ENCODE measurements at regions not wholly inside any gene's neighbourhood (a gene's known extent, or its start where the extent isn't known, plus 50 kb on each side); places are given as distances from the start of the nearest gene placed in this dataset.

DNA sequence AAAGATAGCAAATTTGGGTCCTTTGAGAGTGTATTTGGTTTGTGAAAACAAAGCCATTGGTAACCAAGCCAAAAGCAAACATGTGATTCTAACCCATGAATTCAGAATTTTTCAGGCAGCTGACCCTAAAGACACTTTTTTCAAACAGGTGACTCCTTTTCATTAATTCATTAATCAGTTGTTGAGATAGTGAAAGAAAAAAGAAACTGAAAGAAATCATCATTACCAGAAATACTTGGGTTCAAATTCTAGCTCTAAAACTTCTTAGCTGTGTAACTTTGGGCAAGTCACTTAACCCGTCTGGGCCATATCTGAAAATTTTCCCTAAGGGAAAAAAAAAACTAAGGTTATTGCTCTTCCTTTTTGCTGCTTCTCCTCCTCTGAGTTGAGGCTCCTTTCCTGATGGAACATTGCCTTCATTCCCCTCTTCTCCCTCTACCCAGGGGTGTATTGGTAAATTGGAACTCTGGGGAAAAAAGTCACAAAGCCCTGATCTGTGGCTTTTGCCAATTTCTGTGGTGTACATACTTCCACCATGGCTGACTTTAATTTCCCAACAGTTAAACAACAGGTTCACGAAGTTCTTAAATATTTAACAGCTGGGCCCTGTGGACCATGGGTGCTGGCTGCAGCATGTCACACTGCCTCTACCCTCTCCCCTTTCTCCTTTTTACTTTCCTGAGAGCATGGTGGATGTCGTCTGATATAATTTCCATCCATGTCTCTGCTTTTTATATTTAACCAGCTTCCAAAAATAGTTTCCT is 120.3 kb downstream of the ASB7 start:
- POLR2A ChIA-PET = no interaction called here
- Histone ChIP-seq H3K9me3 (no peaks in the 10 kb centered on the region), H3K4me1 (ENCODE audit: control insufficient read depth in 1 of 2, insufficient read depth in 2 of 2, low read depth in 1 of 2, low read length in 1 of 2) (peaks cover 6 to 35% of the 10 kb centered on the region in 2 experiments; a peak in 3 of 4 replicates), H3K79me2 (ENCODE audit: insufficient read depth) (no peaks in the 10 kb centered on the region), H3F3A (replicated peaks; ENCODE audit: insufficient read depth) (peaks cover 24% of the 10 kb centered on the region), H3K27ac (ENCODE audit: low read depth in 2 of 2, low read length in 1 of 2) (peak overlapping the region in 1 of 2 experiments; percentile 100; a peak in 2 of 4 replicates), H3K36me3 (replicated peaks in 1 of 2; ENCODE audit: control insufficient read depth in 1 of 2, insufficient read depth in 2 of 2, low read length in 1 of 2) (no peaks in the 10 kb centered on the region), H3K4me3 (ENCODE audit: low read depth in 2 of 2, low read length in 1 of 2) (0 out of 4 replicates have a peak overlapping the region, but pooled peaks of 1 of the 2 experiments have one; percentile 0), H4K20me1 (ENCODE audit: insufficient read depth) (no peaks in the 10 kb centered on the region), H2AFZ (ENCODE audit: low read depth) (no peak overlapping the region), H3K4me2 (peak overlapping the region; percentile 85), H3K9me2 (no peaks in the 10 kb centered on the region), H3K27me3 (ENCODE audit: insufficient read depth) (no peaks in the 10 kb centered on the region), H3K9ac (peak overlapping the region; percentile 85)
- no peak for DNase-seq
- WGBS (ENCODE audit: low lambda C conversion rate) = 81% methylated on average over 3 of the region's 3 CpGs
- CTCF ChIA-PET = interaction anchor here (0.7 to 2.0 kb wide), 2 partner anchors 11 to 51 kb away, joined by 3 to 5 read pairs; no protein-coding TSS in a partner anchor
- TF ChIP-seq NFIC (IDR thresholded peaks at IDR 0.05; ENCODE audit: borderline replicate concordance) (no peak; the same call in 1 of the 2 replicates), ELF1 (IDR thresholded peaks at IDR 0.05) (no peak), IRF3 (IDR thresholded peaks at IDR 0.05; ENCODE audit: low read depth, low read length) (no peak), POLR2AphosphoS5 (IDR thresholded peaks at IDR 0.05; ENCODE audit: low read depth, low read length) (no peak), EZH2phosphoT487 (IDR thresholded peaks at IDR 0.05; ENCODE audit: borderline replicate concordance, low read depth) (no peak), RCOR1 (IDR thresholded peaks at IDR 0.05; ENCODE audit: low read length) (no peak), EP300 (IDR thresholded peaks at IDR 0.05; ENCODE audit: borderline replicate concordance in 1 of 2, low read depth in 1 of 2, low read length in 1 of 2) (no peak), RAD21 (IDR thresholded peaks at IDR 0.05; ENCODE audit: low read length) (no peak), MEF2A (IDR thresholded peaks at IDR 0.05; ENCODE audit: borderline replicate concordance, low read depth) (no peak)

DNA sequence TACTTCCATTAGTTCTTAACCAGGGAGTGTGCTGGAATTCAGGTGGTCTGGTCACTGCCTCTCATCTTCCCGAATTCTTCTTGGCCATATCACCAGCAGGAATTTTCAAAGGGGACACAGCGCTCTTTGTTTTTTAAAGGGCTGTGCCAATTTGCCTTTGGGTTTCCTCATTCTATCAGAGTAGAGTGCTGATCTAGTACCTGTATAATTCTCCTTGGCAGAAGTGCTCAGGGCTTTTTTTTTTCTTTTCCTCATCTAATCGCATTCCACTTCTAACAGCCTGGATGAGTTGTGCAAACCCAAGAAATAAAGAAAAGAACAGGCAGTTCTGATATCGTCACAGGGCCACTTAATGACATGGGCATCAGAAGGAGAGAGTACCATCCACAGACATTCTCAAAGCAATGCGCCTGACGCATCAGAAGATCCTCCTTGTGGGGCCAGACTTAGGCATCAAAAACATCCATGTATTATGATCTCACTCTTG is 121.0 kb downstream of the ASB7 start:
- H2AFZ ChIP-seq (ENCODE audit: low read depth) = no peak overlapping the region
- no peaks in the 10 kb centered on the region for H4K20me1 ChIP-seq (ENCODE audit: insufficient read depth)
- H3K27ac ChIP-seq (ENCODE audit: low read depth in 2 of 2, low read length in 1 of 2) = peak overlapping the region in 1 of 2 experiments; percentile 100; a peak in 2 of 4 replicates
- H3K9me3 ChIP-seq = no peaks in the 10 kb centered on the region
- H3K4me2 ChIP-seq = no peak overlapping the region
- no peaks in the 10 kb centered on the region for H3K36me3 ChIP-seq (replicated peaks in 1 of 2; ENCODE audit: control insufficient read depth in 1 of 2, insufficient read depth in 2 of 2, low read length in 1 of 2)
- H3K9me2 ChIP-seq = no peaks in the 10 kb centered on the region
- POLR2A ChIA-PET = no interaction called here
- peak overlapping the region; percentile 85; the same call in 1 of the 2 replicates for H3K9ac ChIP-seq
- no peaks in the 10 kb centered on the region for H3K79me2 ChIP-seq (ENCODE audit: insufficient read depth)
- WGBS (ENCODE audit: low lambda C conversion rate) = 86% methylated on average over 6 of the region's 6 CpGs
- no peak overlapping the region for H3K4me3 ChIP-seq (ENCODE audit: low read depth in 2 of 2, low read length in 1 of 2)
- no peak for DNase-seq
- peaks cover 7 to 35% of the 10 kb centered on the region in 2 experiments; a peak in 3 of 4 replicates for H3K4me1 ChIP-seq (ENCODE audit: control insufficient read depth in 1 of 2, insufficient read depth in 2 of 2, low read depth in 1 of 2, low read length in 1 of 2)
- CTCF ChIA-PET = no interaction called here
- no peaks in the 10 kb centered on the region for H3K27me3 ChIP-seq (ENCODE audit: insufficient read depth)
- peaks cover 24% of the 10 kb centered on the region for H3F3A ChIP-seq (replicated peaks; ENCODE audit: insufficient read depth)
- TF ChIP-seq CTCF (IDR thresholded peaks at IDR 0.05) = no peak
- TF ChIP-seq, protein P1, sequence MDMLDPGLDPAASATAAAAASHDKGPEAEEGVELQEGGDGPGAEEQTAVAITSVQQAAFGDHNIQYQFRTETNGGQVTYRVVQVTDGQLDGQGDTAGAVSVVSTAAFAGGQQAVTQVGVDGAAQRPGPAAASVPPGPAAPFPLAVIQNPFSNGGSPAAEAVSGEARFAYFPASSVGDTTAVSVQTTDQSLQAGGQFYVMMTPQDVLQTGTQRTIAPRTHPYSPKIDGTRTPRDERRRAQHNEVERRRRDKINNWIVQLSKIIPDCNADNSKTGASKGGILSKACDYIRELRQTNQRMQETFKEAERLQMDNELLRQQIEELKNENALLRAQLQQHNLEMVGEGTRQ (IDR thresholded peaks at IDR 0.05; ENCODE audit: borderline replicate concordance, low read depth, low read length) = no peak
- TF ChIP-seq FOSL2 (IDR thresholded peaks at IDR 0.05; ENCODE audit: borderline replicate concordance, low read depth) = no peak
- TF ChIP-seq JUND (IDR thresholded peaks at IDR 0.05) = no peak
- no peak for TF ChIP-seq TCF12 (IDR thresholded peaks at IDR 0.05)
- no peak for TF ChIP-seq USF1 (IDR thresholded peaks at IDR 0.05; ENCODE audit: borderline replicate concordance, low read depth)
- no peak for TF ChIP-seq EP300 (IDR thresholded peaks at IDR 0.05; ENCODE audit: borderline replicate concordance in 1 of 2, low read depth in 1 of 2, low read length in 1 of 2)
- TF ChIP-seq ELF1 (IDR thresholded peaks at IDR 0.05) = no peak
- no peak for TF ChIP-seq FOXJ3 (CRISPR knock-in tag; IDR thresholded peaks at IDR 0.05)
- no peak for TF ChIP-seq IRF3 (IDR thresholded peaks at IDR 0.05; ENCODE audit: low read depth, low read length)
- no peak for TF ChIP-seq SIN3A (IDR thresholded peaks at IDR 0.05; ENCODE audit: borderline replicate concordance, low read depth, low read length)
- no peak for TF ChIP-seq YY1 (IDR thresholded peaks at IDR 0.05; ENCODE audit: low read depth)
- TF ChIP-seq TEAD4 (IDR thresholded peaks at IDR 0.05; ENCODE audit: borderline replicate concordance, insufficient read depth) = no peak
